ENCODE measurements at regions not wholly inside any gene's neighbourhood (a gene's known extent, or its start where the extent isn't known, plus 50 kb on each side); places are given as distances from the start of the nearest gene placed in this dataset.

DNA sequence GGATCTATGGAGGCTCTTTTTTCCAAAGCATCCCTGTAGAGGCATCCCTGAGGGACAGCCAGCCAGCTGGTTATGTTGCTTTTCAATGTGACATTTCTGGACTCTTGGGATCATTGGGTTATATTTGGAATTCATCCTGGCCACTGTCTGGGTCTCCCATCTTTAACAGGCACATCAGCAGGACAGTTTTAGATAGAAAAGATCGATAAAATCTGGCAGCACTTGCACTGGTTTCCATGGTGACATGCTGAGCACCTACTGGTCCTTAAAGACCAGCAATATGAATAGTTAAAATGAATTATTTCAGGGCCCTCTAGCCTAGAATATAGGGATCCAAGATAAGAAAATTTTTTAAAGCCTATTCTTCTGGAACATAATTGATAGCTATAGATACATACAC, 151.6 kb downstream of the KDR start:
- in situ Hi-C loops (cut with MboI; ENCODE audit: low pct_ligation_motif_present in 1 of 4, low pct_unique_long_range_greater_than_20kb in 1 of 4, low sequenced_read_pairs in 3 of 4) = loop anchor here in 2 of 4 donors (25.0 kb wide), 3 partner anchors 339 to 661 kb away; no protein-coding TSS in a partner anchor
- no peaks in the 10 kb centered on the region for H3K4me1 ChIP-seq
- H3K27me3 ChIP-seq = no peaks in the 10 kb centered on the region
- H3K9me3 ChIP-seq = no peaks in the 10 kb centered on the region
- intact Hi-C loops (cut with DNase I; ENCODE audit: low total_unique reads) = no loop called here
- no peak overlapping the region for H3K27ac ChIP-seq
- H3K36me3 ChIP-seq = no peaks in the 10 kb centered on the region
- H3K4me3 ChIP-seq = no peak overlapping the region
- TF ChIP-seq, protein P1, sequence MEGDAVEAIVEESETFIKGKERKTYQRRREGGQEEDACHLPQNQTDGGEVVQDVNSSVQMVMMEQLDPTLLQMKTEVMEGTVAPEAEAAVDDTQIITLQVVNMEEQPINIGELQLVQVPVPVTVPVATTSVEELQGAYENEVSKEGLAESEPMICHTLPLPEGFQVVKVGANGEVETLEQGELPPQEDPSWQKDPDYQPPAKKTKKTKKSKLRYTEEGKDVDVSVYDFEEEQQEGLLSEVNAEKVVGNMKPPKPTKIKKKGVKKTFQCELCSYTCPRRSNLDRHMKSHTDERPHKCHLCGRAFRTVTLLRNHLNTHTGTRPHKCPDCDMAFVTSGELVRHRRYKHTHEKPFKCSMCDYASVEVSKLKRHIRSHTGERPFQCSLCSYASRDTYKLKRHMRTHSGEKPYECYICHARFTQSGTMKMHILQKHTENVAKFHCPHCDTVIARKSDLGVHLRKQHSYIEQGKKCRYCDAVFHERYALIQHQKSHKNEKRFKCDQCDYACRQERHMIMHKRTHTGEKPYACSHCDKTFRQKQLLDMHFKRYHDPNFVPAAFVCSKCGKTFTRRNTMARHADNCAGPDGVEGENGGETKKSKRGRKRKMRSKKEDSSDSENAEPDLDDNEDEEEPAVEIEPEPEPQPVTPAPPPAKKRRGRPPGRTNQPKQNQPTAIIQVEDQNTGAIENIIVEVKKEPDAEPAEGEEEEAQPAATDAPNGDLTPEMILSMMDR (IDR thresholded peaks at IDR 0.05) = no peak
- TF ChIP-seq POLR2AphosphoS5 (IDR thresholded peaks at IDR 0.05) (no peak), EP300 (IDR thresholded peaks at IDR 0.05; ENCODE audit: low read depth) (no peak), POLR2A (IDR thresholded peaks at IDR 0.05) (no peak)
- no peak for DNase-seq
- 88 to 100% methylated on average over 1 of the region's 1 CpG for WGBS, 2 donors (ENCODE audit: low coverage in 1 of 2)

DNA sequence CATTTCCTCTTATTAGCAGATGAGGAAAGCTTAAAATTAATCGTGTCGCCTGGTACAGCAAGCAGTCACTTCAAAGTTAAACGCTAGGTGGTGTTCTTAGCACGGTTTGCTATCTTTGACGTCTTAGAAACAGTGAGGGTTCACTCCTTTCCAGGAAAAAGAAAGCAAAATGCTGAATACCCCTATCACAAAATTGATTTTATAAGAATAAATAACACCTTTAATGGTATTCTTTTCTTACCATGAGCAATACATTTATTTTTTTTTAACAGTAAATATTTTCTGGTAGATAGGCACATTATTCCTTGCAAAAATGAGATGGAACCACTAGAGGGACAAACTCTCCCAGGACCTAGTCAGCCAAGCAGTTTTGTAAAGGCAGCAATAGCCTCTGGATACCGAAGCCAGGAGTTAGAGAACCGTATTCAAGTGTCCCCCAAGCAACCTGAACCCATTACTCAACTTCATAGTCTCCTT, 153.9 kb downstream of the KDR start:
- WGBS, 2 donors (ENCODE audit: low coverage in 1 of 2) = 14 to 23% methylated on average over 7 of the region's 7 CpGs
- Histone ChIP-seq H3K9me3 (no peaks in the 10 kb centered on the region), H3K27ac (no peak overlapping the region), H3K27me3 (no peaks in the 10 kb centered on the region), H3K4me1 (no peaks in the 10 kb centered on the region), H3K36me3 (no peaks in the 10 kb centered on the region), H3K4me3 (no peak overlapping the region)
- no peak for DNase-seq
- in situ Hi-C loops (cut with MboI; ENCODE audit: low pct_ligation_motif_present in 1 of 4, low pct_unique_long_range_greater_than_20kb in 1 of 4, low sequenced_read_pairs in 3 of 4) = loop anchor here in 2 of 4 donors (25.0 kb wide), 3 partner anchors 341 to 659 kb away; no protein-coding TSS in a partner anchor
- TF ChIP-seq, protein P1 (IDR thresholded peaks at IDR 0.05) = peak; percentile 36 to 49 (median 39)
- TF ChIP-seq POLR2A (IDR thresholded peaks at IDR 0.05) = no peak
- intact Hi-C loops (cut with DNase I; ENCODE audit: low total_unique reads) = no loop called here

DNA sequence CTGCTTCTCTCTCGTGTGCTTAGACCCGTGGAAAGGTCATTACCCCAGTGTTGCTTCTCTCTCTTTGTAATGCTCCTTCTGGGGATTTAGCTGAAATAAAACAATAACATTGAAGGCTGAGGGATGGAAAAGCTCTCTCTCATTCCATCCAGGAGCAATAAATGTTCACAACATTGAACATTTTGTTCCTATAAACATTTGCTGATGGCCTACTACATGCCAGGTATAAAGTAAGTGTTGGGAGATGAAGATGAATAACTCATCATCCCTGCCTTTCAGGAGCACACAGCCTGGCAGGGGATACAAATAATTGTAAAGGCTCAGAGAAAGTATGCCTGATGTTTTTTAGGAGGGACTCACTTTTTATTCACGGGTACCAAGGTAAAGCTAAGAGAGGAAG, 158.1 kb downstream of the KDR start:
- WGBS, 2 donors (ENCODE audit: low coverage in 1 of 2) = 52 to 60% methylated on average over 3 of the region's 3 CpGs
- in situ Hi-C loops (cut with MboI; ENCODE audit: low pct_ligation_motif_present in 1 of 4, low pct_unique_long_range_greater_than_20kb in 1 of 4, low sequenced_read_pairs in 3 of 4) = loop anchor here in 2 of 4 donors (25.0 kb wide), 3 partner anchors 345 to 655 kb away; no protein-coding TSS in a partner anchor
- no peaks in the 10 kb centered on the region for H3K4me1 ChIP-seq
- H3K27me3 ChIP-seq = no peaks in the 10 kb centered on the region
- H3K27ac ChIP-seq = no peak overlapping the region
- intact Hi-C loops (cut with DNase I; ENCODE audit: low total_unique reads) = no loop called here
- H3K9me3 ChIP-seq = no peaks in the 10 kb centered on the region
- TF ChIP-seq EP300 (IDR thresholded peaks at IDR 0.05; ENCODE audit: low read depth) (no peak), POLR2A (IDR thresholded peaks at IDR 0.05) (no peak), POLR2AphosphoS5 (IDR thresholded peaks at IDR 0.05) (no peak)
- TF ChIP-seq, protein P1 (IDR thresholded peaks at IDR 0.05) = no peak
- DNase-seq = no peak
- H3K4me3 ChIP-seq = no peak overlapping the region
- no peaks in the 10 kb centered on the region for H3K36me3 ChIP-seq

DNA sequence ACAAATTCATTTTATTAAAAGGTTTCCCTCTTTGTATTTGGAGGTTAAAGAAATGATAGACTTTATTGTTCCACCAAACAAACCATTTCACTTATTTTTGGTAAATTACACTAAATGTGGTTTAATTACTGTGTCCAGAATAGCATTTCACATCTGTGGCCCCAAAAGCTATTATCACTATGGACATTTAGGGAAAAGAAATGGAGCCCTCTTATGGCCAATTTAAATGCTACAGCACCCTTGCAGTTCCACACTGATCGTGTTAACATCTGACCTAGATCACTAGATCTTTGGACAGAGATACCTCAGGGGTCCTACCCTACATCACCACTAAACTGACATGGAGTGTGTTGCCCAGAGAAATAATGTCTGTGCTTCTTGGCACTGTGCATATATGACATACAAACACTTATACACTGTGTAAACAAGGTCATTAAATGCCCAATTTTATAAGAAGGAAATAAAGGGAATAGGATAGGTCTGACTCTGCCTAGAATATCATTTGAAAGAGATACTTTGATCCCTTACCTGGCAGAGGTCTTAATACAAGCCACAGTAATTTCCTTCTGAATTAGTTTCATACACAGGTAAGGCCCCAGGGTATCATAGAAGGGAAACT, 163.9 kb downstream of the KDR start:
- 0 to 11% methylated on average over 1 of the region's 1 CpG for WGBS, 2 donors (ENCODE audit: low coverage in 1 of 2)
- H3K27ac ChIP-seq = no peak overlapping the region
- no peaks in the 10 kb centered on the region for H3K27me3 ChIP-seq
- no peak for DNase-seq
- no peaks in the 10 kb centered on the region for H3K4me1 ChIP-seq
- no peaks in the 10 kb centered on the region for H3K36me3 ChIP-seq
- no peaks in the 10 kb centered on the region for H3K9me3 ChIP-seq
- intact Hi-C loops (cut with DNase I; ENCODE audit: low total_unique reads) (no loop called here), in situ Hi-C loops (cut with MboI; ENCODE audit: low pct_ligation_motif_present in 1 of 4, low pct_unique_long_range_greater_than_20kb in 1 of 4, low sequenced_read_pairs in 3 of 4) (loop anchor here in 2 of 4 donors (25.0 kb wide), 3 partner anchors 351 to 649 kb away; no protein-coding TSS in a partner anchor)
- TF ChIP-seq POLR2AphosphoS5 (IDR thresholded peaks at IDR 0.05) (no peak), POLR2A (IDR thresholded peaks at IDR 0.05) (no peak), EP300 (IDR thresholded peaks at IDR 0.05; ENCODE audit: low read depth) (no peak)
- TF ChIP-seq, protein P1 (IDR thresholded peaks at IDR 0.05) = peak in 2 of 5 experiments; percentile 29 to 42
- no peak overlapping the region for H3K4me3 ChIP-seq

Measured in transverse colon (tissue), 4 donors.